K562 (cell line): ENCODE measurements at regions not wholly inside any gene's neighbourhood (a gene's known extent, or its start where the extent isn't known, plus 50 kb on each side); places are given as distances from the start of the nearest gene placed in this dataset.

Source experiments
- ATAC-seq: fragments of 200-7000 bp; cut with Tn5 transposase; 3 replicates; pipeline ENCODE4 v1.9.1; 2020; ENCODE audit warnings: moderate library complexity
- BruUV-seq: library from RNA; stranded (reverse); fragments of 400-500 nt; replicated peaks from 2 replicates; lab custom pipeline; 2021; lab: Mats Ljungman, UMichigan
- CTCF ChIA-PET: fragments of 300-600 bp; formaldehyde crosslinking; extraction: SDS; loops from one replicate; lab custom pipeline; 2021; ENCODE audit warnings: low intra/inter-chr PET ratio; lab: Yijun Ruan, JAX
- POLR2A ChIA-PET: fragments of 300-600, 350-650 bp; sonication (Branson Sonifier 250); formaldehyde crosslinking; extraction: SDS; loops from one replicate; lab custom pipeline; 2021; ENCODE audit warnings: antibody characterized with exemption, inconsistent platforms; lab: Yijun Ruan, JAX
- DNase-seq, 4 experiments: peaks; one replicate each; pipeline versions ENCODE4 v3.0.0 to v3.0.0-alpha.2; 2011 to 2018; ENCODE audit warnings: low spot score in 3 of 4, mixed read lengths in 3 of 4; ENCODE audit errors: extremely low read depth in 1 of 4
- FAIRE-seq: peaks from 2 replicates; lab custom pipeline; 2011; peaks lifted over from hg19 to GRCh38; lab: Jason Lieb, UNC
- H2AFZ ChIP-seq: 2 replicates; pipeline ENCODE4 v1.6.0; 2011; ENCODE audit warnings: low read depth, low read length, control low read depth, inconsistent platforms
- H3K27ac ChIP-seq: fragments of 200-600 bp; 3 replicates; pipeline ENCODE4 v1.8.0; 2011; ENCODE audit warnings: low read depth, mild to moderate bottlenecking, control low read depth, inconsistent platforms, low read length, moderate library complexity, mixed read lengths; ENCODE audit errors: extremely low read depth
- H3K27me3 ChIP-seq, 2 experiments: fragments of 300-600 bp in 1 of 2; 2 replicates in 1 of 2; 3 replicates in 1 of 2; pipeline versions ENCODE4 v1.6.0 to v1.8.0; 2011; ENCODE audit warnings: inconsistent platforms in 2 of 2, low read length in 2 of 2, mild to moderate bottlenecking in 1 of 2, mixed read lengths in 1 of 2, moderate library complexity in 1 of 2; ENCODE audit not compliant: control insufficient read depth in 2 of 2, insufficient read depth in 2 of 2
- H3K36me3 ChIP-seq: fragments of 300-600 bp; 3 replicates; pipeline ENCODE4 v1.8.0; 2011; ENCODE audit warnings: mild to moderate bottlenecking, low read length, inconsistent platforms; ENCODE audit not compliant: control insufficient read depth, insufficient read depth
- H3K4me1 ChIP-seq, 2 experiments: fragments of 200-600 bp in 1 of 2; replicated peaks in 1 of 2; 2 replicates in 1 of 2; 3 replicates in 1 of 2; pipeline versions ENCODE4 v1.5.1 to v1.8.0; 2011; ENCODE audit warnings: inconsistent platforms in 2 of 2, low read length in 2 of 2, mild to moderate bottlenecking in 1 of 2, mixed read lengths in 1 of 2, moderate library complexity in 1 of 2; ENCODE audit not compliant: control insufficient read depth in 2 of 2, insufficient read depth in 2 of 2
- H3K4me2 ChIP-seq: 2 replicates; pipeline ENCODE4 v1.6.1; 2011; ENCODE audit warnings: low read length, control low read depth, inconsistent platforms, mixed read lengths; ENCODE audit not compliant: insufficient read depth
- H3K4me3 ChIP-seq: fragments of 200-600 bp; sonication (generic), shearing (Covaris generic); 2 replicates; pipeline ENCODE4 v1.5.1; 2016; ENCODE audit warnings: control low read depth, inconsistent platforms
- H3K79me2 ChIP-seq: fragments of 200-600 bp; 3 replicates; pipeline ENCODE4 v1.8.0; 2011; ENCODE audit warnings: low read length, inconsistent platforms; ENCODE audit not compliant: control insufficient read depth, insufficient read depth
- H3K9ac ChIP-seq, 2 experiments: 2 replicates each; pipeline versions ENCODE4 v1.6.0 to v1.6.1; 2011; ENCODE audit warnings: low read depth in 2 of 2, low read length in 2 of 2, control low read depth in 1 of 2, inconsistent platforms in 1 of 2, mild to moderate bottlenecking in 1 of 2, mixed read lengths in 1 of 2; ENCODE audit not compliant: insufficient read depth in 1 of 2
- H3K9me1 ChIP-seq: one replicate; pipeline ENCODE4 v1.6.0; 2011; ENCODE audit warnings: inconsistent platforms, mild to moderate bottlenecking, low read length, moderate library complexity; ENCODE audit not compliant: control insufficient read depth, insufficient read depth
- H3K9me3 ChIP-seq: replicated peaks from 2 replicates; pipeline ENCODE4 v1.5.1; 2011; ENCODE audit warnings: low read depth, low read length, inconsistent platforms; ENCODE audit not compliant: control insufficient read depth, insufficient read depth
- H4K20me1 ChIP-seq: replicated peaks from 2 replicates; pipeline ENCODE4 v1.6.1; 2011; ENCODE audit warnings: low read length, inconsistent platforms, mixed read lengths; ENCODE audit not compliant: control insufficient read depth, insufficient read depth
- AFF4 ChIP-seq: sonication (generic); formaldehyde crosslinking; IDR thresholded peaks from 2 replicates; pipeline ENCODE4 v1.8.0; 2023; ENCODE audit warnings: mild to moderate bottlenecking, missing genetic modification reagents
- EWSR1 ChIP-seq: fragments of 450-650 bp; IDR thresholded peaks from 2 replicates; pipeline ENCODE4 v1.6.1; 2018; ENCODE audit warnings: borderline replicate concordance, mild to moderate bottlenecking, low read depth, moderate library complexity; ENCODE audit not compliant: partially characterized antibody
- KLF10 ChIP-seq: fragments of 250-450 bp; sonication (Bioruptor Pico); IDR thresholded peaks from 2 replicates; pipeline ENCODE4 v1.6.1; 2021; ENCODE audit warnings: matching md5 sums
- PHF8 ChIP-seq: fragments of 200-600 bp; sonication (generic); IDR thresholded peaks from 2 replicates; pipeline ENCODE4 v1.6.1; 2012; ENCODE audit warnings: mixed run types, mild to moderate bottlenecking, inconsistent platforms, low read length, moderate library complexity, borderline replicate concordance
- SREBF2 ChIP-seq: sonication (generic); formaldehyde crosslinking; IDR thresholded peaks from 2 replicates; pipeline ENCODE4 v1.4.0; 2020; ENCODE audit warnings: mild to moderate bottlenecking, missing genetic modification reagents
- THAP12 ChIP-seq: fragments of 250-450 bp; sonication (Bioruptor Pico); IDR thresholded peaks from 2 replicates; pipeline ENCODE4 v1.9.0; 2021; ENCODE audit warnings: mild to moderate bottlenecking, inconsistent platforms
- WHSC1 ChIP-seq: IDR thresholded peaks from one replicate; pipeline ENCODE4 v1.6.1; 2012; ENCODE audit warnings: low read length, control low read depth, inconsistent platforms
- XRCC3 ChIP-seq: fragments of 450-650 bp; IDR thresholded peaks from 2 replicates; pipeline ENCODE4 v1.6.1; 2017; ENCODE audit warnings: mild to moderate bottlenecking, moderate library complexity
- ZFPM2 ChIP-seq: fragments of 250-450 bp; sonication (Bioruptor Pico); IDR thresholded peaks from 2 replicates; pipeline ENCODE4 v1.5.1; 2022; ENCODE audit warnings: mild to moderate bottlenecking
- ZNF174 ChIP-seq: fragments of 250-450 bp; sonication (Bioruptor Pico); IDR thresholded peaks from 2 replicates; pipeline ENCODE4 v1.4.0; 2020; ENCODE audit warnings: mild to moderate bottlenecking
- WGBS: fragments of 100-300 bp; shearing (Covaris generic); methylation state at CpG from one replicate; pipeline ENCODE4 v1.1.6; 2016; ENCODE audit warnings: low coverage, mixed read lengths; ENCODE audit not compliant: insufficient coverage; ENCODE audit errors: missing lambda C conversion rate; 5-methylcytosine and 5-hydroxymethylcytosine counted together
- in situ Hi-C: fragments of 300-500 bp; cut with MboI; formaldehyde crosslinking; loops from 4 replicates; pipeline ENCODE4 v1.15.0; 2018; ENCODE audit warnings: inconsistent platforms, mixed read lengths
- intact Hi-C: fragments of 100-400 bp; cut with micrococcal nuclease; formaldehyde crosslinking; loops from 2 replicates; pipeline ENCODE4 v1.14.2; 2022
- TF ChIP-seq, protein P1 (sequence below): fragments of 250-450 bp; sonication (Bioruptor Pico); IDR thresholded peaks from 2 replicates; pipeline ENCODE4 v1.5.0; 2021; ENCODE audit warnings: mild to moderate bottlenecking, borderline replicate concordance

DNA sequence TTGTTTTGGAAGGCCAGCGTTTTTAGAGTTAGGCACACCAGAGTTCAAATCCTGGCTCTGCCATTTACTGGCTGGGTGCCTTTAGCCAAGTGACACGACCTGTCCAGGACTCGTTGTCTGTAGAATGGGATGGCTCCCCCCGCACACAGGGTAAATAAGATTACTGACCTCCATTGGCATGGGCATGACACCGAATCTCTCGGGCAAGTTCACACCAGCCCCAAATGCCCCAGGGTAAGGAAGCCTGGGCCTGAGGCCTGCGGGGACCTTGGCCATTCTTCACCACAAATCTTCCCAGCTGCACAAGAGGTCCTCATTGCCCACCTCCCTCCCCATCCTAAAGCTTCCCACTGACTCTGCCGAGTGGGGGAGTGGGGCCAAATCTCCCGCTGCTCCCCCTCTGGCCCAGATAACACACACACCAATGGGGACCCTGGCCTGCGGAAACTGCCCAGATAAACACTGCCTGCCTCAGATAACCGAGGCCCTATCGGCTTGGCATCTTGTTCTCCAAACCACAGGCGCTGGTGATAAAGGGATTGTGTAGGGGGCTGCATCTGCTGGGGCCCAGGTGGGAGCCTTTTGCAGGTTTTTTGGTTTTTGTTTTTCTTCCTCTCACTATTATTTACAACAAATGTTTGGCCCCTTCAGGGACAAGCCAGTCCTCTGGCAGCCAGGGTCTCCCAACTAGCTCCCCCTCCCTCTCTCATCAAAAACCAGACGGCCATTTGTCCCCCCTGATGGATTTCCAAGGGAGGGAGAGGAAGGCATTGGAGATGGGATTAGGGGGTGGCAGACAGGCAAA is 75.0 kb upstream of the LHX1 start (continued):
- TF ChIP-seq PHF8 = no peak

GRCh38 chr17:36863131-36863530 is 74.1 kb upstream of the LHX1 start:
- Histone ChIP-seq H3K36me3 (no peaks in the 10 kb centered on the region), H3K4me1 (peaks cover 11 to 18% of the 10 kb centered on the region in 2 experiments; a peak in 4 of 5 replicates), H3K4me2 (no peak overlapping the region), H3K9me3 (no peaks in the 10 kb centered on the region), H3K79me2 (no peaks in the 10 kb centered on the region), H4K20me1 (0 out of 2 replicates have a peak, but pooled peaks cover 10% of the 10 kb centered on the region), H3K27me3 (peaks cover 4 to 35% of the 10 kb centered on the region in 2 experiments; a peak in 4 of 5 replicates), H3K4me3 (no peak overlapping the region), H3K9ac (no peak overlapping the region; a peak in 1 of 4 replicates), H3K9me1 (peaks cover 3% of the 10 kb centered on the region), H3K27ac (no peak overlapping the region), H2AFZ (no peak overlapping the region)
- 53% methylated on average over 6 of the region's 6 CpGs for WGBS
- ChIA-PET CTCF (no interaction called here), POLR2A (interaction anchor here (0.6 to 0.7 kb wide), 2 partner anchors 37 to 245 kb away, joined by 4 to 5 read pairs; no protein-coding TSS in a partner anchor)
- TF ChIP-seq, protein P1, sequence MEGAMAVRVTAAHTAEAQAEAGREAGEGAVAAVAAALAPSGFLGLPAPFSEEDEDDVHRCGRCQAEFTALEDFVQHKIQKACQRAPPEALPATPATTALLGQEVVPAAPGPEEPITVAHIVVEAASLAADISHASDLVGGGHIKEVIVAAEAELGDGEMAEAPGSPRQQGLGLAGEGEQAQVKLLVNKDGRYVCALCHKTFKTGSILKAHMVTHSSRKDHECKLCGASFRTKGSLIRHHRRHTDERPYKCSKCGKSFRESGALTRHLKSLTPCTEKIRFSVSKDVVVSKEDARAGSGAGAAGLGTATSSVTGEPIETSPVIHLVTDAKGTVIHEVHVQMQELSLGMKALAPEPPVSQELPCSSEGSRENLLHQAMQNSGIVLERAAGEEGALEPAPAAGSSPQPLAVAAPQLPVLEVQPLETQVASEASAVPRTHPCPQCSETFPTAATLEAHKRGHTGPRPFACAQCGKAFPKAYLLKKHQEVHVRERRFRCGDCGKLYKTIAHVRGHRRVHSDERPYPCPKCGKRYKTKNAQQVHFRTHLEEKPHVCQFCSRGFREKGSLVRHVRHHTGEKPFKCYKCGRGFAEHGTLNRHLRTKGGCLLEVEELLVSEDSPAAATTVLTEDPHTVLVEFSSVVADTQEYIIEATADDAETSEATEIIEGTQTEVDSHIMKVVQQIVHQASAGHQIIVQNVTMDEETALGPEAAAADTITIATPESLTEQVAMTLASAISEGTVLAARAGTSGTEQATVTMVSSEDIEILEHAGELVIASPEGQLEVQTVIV (CRISPR knock-in tag) = no peak
- no peak for TF ChIP-seq XRCC3
- TF ChIP-seq EWSR1 = no peak
- no peak for TF ChIP-seq AFF4 (CRISPR knock-in tag)
- TF ChIP-seq ZNF174 (CRISPR knock-in tag) = no peak
- no peak for TF ChIP-seq WHSC1
- no peak for TF ChIP-seq KLF10
- no peak for TF ChIP-seq ZFPM2 (CRISPR knock-in tag)
- TF ChIP-seq THAP12 (CRISPR knock-in tag) = no peak
- no peak for TF ChIP-seq SREBF2 (CRISPR knock-in tag)
- in situ Hi-C loops (no loop called here), intact Hi-C loops (no loop called here)
- FAIRE-seq (no peak), ATAC-seq (no peak), DNase-seq (no peak)
- BruUV-seq = no TSS peak
